Prostate gland (tissue), 2 donors: ENCODE measurements at regions not wholly inside any gene's neighbourhood (a gene's known extent, or its start where the extent isn't known, plus 50 kb on each side); places are given as distances from the start of the nearest gene placed in this dataset.

Source experiments
- POLR2A ChIP-seq: fragments of 450-650 bp; IDR thresholded peaks from one replicate; pipeline ENCODE4 v1.6.1; 2016; ENCODE audit warnings: antibody characterized with exemption, mild to moderate bottlenecking
- TF ChIP-seq, protein P1 (sequence below), 4 experiments: fragments of 200-600 bp in 2 of 4; fragments of 450-650 bp in 2 of 4; sonication (generic) in 2 of 4; IDR thresholded peaks; 1 replicate in 3 of 4; 2 replicates in 1 of 4; pipeline ENCODE4 v1.5.1; 2016 to 2019; ENCODE audit warnings: antibody characterized with exemption in 4 of 4, mild to moderate bottlenecking in 2 of 4, moderate library complexity in 2 of 4

DNA sequence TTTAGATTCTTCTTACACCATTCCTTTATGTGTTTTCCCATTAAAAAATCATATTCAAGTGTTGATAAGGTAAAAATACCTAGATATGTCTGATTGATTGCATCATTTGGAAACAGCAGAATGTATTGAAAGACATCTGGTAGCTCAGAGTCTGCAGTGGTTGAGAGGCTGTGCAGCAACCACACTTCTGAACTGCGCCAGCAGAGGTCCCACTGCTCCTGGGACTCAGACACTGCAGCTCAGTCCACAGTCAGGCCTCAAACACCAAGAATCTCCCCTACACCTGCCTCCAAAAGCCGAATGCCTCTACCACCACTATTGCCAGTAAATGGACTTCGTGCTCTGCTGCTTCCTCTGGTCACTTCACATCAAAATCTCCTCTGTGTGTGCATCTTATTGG, 176.9 kb upstream of the LMCD1 start:
- TF ChIP-seq, protein P1, sequence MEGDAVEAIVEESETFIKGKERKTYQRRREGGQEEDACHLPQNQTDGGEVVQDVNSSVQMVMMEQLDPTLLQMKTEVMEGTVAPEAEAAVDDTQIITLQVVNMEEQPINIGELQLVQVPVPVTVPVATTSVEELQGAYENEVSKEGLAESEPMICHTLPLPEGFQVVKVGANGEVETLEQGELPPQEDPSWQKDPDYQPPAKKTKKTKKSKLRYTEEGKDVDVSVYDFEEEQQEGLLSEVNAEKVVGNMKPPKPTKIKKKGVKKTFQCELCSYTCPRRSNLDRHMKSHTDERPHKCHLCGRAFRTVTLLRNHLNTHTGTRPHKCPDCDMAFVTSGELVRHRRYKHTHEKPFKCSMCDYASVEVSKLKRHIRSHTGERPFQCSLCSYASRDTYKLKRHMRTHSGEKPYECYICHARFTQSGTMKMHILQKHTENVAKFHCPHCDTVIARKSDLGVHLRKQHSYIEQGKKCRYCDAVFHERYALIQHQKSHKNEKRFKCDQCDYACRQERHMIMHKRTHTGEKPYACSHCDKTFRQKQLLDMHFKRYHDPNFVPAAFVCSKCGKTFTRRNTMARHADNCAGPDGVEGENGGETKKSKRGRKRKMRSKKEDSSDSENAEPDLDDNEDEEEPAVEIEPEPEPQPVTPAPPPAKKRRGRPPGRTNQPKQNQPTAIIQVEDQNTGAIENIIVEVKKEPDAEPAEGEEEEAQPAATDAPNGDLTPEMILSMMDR (IDR thresholded peaks at IDR 0.05) = peak in 2 of 4 experiments; percentile 13 to 22
- no peak for TF ChIP-seq POLR2A
